Uterus (tissue), 2 donors: ENCODE measurements at regions not wholly inside any gene's neighbourhood (a gene's known extent, or its start where the extent isn't known, plus 50 kb on each side); places are given as distances from the start of the nearest gene placed in this dataset.

Experiments
- POLR2A ChIP-seq, 2 donors: fragments of 450-650 bp; IDR thresholded peaks; one replicate each; pipeline ENCODE4 v1.6.1; 2016; ENCODE audit warnings: antibody characterized with exemption in 2 of 2, mild to moderate bottlenecking in 1 of 2, moderate library complexity in 1 of 2
- TF ChIP-seq, protein P1 (sequence below), 4 experiments: fragments of 200-600 bp in 2 of 4; fragments of 450-650 bp in 2 of 4; sonication (generic) in 2 of 4; IDR thresholded peaks; one replicate each; pipeline ENCODE4 v1.5.1; 2016 to 2019; ENCODE audit warnings: antibody characterized with exemption in 4 of 4, mild to moderate bottlenecking in 2 of 4, moderate library complexity in 1 of 4

DNA sequence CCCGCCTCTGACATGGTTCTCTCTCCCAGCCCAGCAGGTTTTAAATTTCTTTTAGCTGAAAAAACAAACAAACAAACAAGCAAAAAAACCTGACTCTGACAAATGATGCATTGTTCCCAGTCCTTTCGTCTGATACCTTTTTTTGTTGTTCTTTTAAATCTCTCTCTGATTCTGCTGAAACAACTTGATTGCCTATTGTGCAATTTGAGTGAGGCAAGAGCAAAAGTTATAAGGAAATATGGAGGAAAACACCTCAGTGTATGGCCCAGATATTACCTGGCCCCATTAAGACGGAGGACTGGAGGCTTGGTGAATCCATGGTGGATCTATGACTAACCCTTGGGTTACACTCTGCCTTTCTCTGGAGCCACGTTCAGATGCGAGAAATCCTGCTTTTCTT, 164.0 kb downstream of the MELK start:
- TF ChIP-seq POLR2A (IDR thresholded peaks at IDR 0.05): no peak
- TF ChIP-seq, protein P1, sequence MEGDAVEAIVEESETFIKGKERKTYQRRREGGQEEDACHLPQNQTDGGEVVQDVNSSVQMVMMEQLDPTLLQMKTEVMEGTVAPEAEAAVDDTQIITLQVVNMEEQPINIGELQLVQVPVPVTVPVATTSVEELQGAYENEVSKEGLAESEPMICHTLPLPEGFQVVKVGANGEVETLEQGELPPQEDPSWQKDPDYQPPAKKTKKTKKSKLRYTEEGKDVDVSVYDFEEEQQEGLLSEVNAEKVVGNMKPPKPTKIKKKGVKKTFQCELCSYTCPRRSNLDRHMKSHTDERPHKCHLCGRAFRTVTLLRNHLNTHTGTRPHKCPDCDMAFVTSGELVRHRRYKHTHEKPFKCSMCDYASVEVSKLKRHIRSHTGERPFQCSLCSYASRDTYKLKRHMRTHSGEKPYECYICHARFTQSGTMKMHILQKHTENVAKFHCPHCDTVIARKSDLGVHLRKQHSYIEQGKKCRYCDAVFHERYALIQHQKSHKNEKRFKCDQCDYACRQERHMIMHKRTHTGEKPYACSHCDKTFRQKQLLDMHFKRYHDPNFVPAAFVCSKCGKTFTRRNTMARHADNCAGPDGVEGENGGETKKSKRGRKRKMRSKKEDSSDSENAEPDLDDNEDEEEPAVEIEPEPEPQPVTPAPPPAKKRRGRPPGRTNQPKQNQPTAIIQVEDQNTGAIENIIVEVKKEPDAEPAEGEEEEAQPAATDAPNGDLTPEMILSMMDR (IDR thresholded peaks at IDR 0.05): no peak
